ENCODE measurements at regions not wholly inside any gene's neighbourhood (a gene's known extent, or its start where the extent isn't known, plus 50 kb on each side); places are given as distances from the start of the nearest gene placed in this dataset.

DNA sequence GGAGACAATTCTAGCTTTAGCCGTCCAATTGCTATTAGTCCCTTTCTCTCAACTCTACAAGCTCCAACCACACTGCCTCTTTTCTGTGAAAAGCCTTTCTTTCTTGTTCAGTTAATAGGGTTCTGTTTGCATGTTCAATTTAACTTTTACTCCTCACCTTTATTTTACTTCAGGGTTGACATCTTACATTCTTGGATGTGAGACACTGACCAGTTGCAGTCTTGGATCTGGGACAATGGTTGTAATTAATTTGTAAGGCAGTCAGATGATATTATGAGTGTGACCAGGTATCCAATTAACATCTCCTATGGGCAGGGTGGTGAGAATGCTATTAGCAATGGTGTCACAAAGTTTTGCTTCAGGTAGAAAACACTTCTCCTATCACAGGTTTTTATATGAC lies 774.5 kb downstream of the TLR4 start:
- TF ChIP-seq, protein P1, sequence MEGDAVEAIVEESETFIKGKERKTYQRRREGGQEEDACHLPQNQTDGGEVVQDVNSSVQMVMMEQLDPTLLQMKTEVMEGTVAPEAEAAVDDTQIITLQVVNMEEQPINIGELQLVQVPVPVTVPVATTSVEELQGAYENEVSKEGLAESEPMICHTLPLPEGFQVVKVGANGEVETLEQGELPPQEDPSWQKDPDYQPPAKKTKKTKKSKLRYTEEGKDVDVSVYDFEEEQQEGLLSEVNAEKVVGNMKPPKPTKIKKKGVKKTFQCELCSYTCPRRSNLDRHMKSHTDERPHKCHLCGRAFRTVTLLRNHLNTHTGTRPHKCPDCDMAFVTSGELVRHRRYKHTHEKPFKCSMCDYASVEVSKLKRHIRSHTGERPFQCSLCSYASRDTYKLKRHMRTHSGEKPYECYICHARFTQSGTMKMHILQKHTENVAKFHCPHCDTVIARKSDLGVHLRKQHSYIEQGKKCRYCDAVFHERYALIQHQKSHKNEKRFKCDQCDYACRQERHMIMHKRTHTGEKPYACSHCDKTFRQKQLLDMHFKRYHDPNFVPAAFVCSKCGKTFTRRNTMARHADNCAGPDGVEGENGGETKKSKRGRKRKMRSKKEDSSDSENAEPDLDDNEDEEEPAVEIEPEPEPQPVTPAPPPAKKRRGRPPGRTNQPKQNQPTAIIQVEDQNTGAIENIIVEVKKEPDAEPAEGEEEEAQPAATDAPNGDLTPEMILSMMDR (IDR thresholded peaks at IDR 0.05), result no peak
- TF ChIP-seq KAT7 (CRISPR knock-in tag; IDR thresholded peaks at IDR 0.05; ENCODE audit: borderline replicate concordance) (no peak), RELA (CRISPR knock-in tag; IDR thresholded peaks at IDR 0.05; ENCODE audit: borderline replicate concordance) (no peak), FOXK1 (CRISPR knock-in tag; IDR thresholded peaks at IDR 0.05) (no peak), MYBL2 (CRISPR knock-in tag; IDR thresholded peaks at IDR 0.05) (no peak), ESRRA (CRISPR knock-in tag; IDR thresholded peaks at IDR 0.05; ENCODE audit: borderline replicate concordance) (no peak), NR3C1 (CRISPR knock-in tag; conservative IDR thresholded peaks at IDR 0.05; ENCODE audit: low read depth) (no peak), CREM (CRISPR knock-in tag; IDR thresholded peaks at IDR 0.05) (no peak), CBFB (CRISPR knock-in tag; IDR thresholded peaks at IDR 0.05; ENCODE audit: low read depth) (no peak), NFYB (CRISPR knock-in tag; conservative IDR thresholded peaks at IDR 0.05; ENCODE audit: low read depth) (no peak), NR1H2 (CRISPR knock-in tag; IDR thresholded peaks at IDR 0.05) (no peak)
- TF ChIP-seq, protein P2, sequence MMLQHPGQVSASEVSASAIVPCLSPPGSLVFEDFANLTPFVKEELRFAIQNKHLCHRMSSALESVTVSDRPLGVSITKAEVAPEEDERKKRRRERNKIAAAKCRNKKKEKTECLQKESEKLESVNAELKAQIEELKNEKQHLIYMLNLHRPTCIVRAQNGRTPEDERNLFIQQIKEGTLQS (CRISPR knock-in tag; conservative IDR thresholded peaks at IDR 0.05), result no peak
- TF ChIP-seq, protein P3, sequence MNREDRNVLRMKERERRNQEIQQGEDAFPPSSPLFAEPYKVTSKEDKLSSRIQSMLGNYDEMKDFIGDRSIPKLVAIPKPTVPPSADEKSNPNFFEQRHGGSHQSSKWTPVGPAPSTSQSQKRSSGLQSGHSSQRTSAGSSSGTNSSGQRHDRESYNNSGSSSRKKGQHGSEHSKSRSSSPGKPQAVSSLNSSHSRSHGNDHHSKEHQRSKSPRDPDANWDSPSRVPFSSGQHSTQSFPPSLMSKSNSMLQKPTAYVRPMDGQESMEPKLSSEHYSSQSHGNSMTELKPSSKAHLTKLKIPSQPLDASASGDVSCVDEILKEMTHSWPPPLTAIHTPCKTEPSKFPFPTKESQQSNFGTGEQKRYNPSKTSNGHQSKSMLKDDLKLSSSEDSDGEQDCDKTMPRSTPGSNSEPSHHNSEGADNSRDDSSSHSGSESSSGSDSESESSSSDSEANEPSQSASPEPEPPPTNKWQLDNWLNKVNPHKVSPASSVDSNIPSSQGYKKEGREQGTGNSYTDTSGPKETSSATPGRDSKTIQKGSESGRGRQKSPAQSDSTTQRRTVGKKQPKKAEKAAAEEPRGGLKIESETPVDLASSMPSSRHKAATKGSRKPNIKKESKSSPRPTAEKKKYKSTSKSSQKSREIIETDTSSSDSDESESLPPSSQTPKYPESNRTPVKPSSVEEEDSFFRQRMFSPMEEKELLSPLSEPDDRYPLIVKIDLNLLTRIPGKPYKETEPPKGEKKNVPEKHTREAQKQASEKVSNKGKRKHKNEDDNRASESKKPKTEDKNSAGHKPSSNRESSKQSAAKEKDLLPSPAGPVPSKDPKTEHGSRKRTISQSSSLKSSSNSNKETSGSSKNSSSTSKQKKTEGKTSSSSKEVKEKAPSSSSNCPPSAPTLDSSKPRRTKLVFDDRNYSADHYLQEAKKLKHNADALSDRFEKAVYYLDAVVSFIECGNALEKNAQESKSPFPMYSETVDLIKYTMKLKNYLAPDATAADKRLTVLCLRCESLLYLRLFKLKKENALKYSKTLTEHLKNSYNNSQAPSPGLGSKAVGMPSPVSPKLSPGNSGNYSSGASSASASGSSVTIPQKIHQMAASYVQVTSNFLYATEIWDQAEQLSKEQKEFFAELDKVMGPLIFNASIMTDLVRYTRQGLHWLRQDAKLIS (CRISPR knock-in tag; IDR thresholded peaks at IDR 0.05; ENCODE audit: borderline replicate concordance), result no peak
- TF ChIP-seq, protein P4, sequence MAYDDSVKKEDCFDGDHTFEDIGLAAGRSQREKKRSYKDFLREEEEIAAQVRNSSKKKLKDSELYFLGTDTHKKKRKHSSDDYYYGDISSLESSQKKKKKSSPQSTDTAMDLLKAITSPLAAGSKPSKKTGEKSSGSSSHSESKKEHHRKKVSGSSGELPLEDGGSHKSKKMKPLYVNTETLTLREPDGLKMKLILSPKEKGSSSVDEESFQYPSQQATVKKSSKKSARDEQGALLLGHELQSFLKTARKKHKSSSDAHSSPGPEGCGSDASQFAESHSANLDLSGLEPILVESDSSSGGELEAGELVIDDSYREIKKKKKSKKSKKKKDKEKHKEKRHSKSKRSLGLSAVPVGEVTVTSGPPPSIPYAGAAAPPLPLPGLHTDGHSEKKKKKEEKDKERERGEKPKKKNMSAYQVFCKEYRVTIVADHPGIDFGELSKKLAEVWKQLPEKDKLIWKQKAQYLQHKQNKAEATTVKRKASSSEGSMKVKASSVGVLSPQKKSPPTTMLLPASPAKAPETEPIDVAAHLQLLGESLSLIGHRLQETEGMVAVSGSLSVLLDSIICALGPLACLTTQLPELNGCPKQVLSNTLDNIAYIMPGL (CRISPR knock-in tag; IDR thresholded peaks at IDR 0.05), result no peak

All from WTC11 (cell line).